HepG2 (cell line): ENCODE measurements at regions not wholly inside any gene's neighbourhood (a gene's known extent, or its start where the extent isn't known, plus 50 kb on each side); places are given as distances from the start of the nearest gene placed in this dataset.

ENCODE experiments used
- CEBPG ChIP-seq: IDR thresholded peaks from 2 replicates; pipeline ENCODE4 v1.6.1; 2016
- GABPA ChIP-seq, 2 experiments: IDR thresholded peaks; 2 replicates each; pipeline ENCODE4 v1.6.1; 2011 to 2016; ENCODE audit warnings: low read depth in 2 of 2, low read length in 1 of 2, missing biosample characterization in 1 of 2, missing genetic modification characterization in 1 of 2
- GMEB1 ChIP-seq: sonication (generic); formaldehyde crosslinking; IDR thresholded peaks from 2 replicates; pipeline ENCODE4 v1.5.1; 2020; ENCODE audit warnings: missing genetic modification reagents, mild to moderate bottlenecking, borderline replicate concordance
- IKZF5 ChIP-seq: IDR thresholded peaks from 2 replicates; pipeline ENCODE4 v1.6.1; 2018; ENCODE audit warnings: missing genetic modification reagents, mild to moderate bottlenecking, missing compliant biosample characterization
- IRF9 ChIP-seq: sonication (generic); formaldehyde crosslinking; IDR thresholded peaks from 2 replicates; pipeline ENCODE4 v1.8.0; 2022; ENCODE audit warnings: missing genetic modification reagents, mild to moderate bottlenecking, borderline replicate concordance
- LCORL ChIP-seq, 2 experiments: fragments of 450-650 bp in 1 of 2; sonication (generic) in 1 of 2; formaldehyde crosslinking in 1 of 2; IDR thresholded peaks; 2 replicates each; pipeline versions ENCODE4 v1.5.0 to v1.6.1; 2017 to 2020; ENCODE audit warnings: antibody characterized with exemption in 1 of 2, missing genetic modification reagents in 1 of 2
- MATR3 ChIP-seq: sonication (generic); formaldehyde crosslinking; IDR thresholded peaks from 2 replicates; pipeline ENCODE4 v1.4.0; 2020; ENCODE audit warnings: missing genetic modification reagents
- RAD51 ChIP-seq: fragments of 450-650 bp; IDR thresholded peaks from 2 replicates; pipeline ENCODE4 v1.6.1; 2016; ENCODE audit warnings: borderline replicate concordance
- REST ChIP-seq, 2 experiments: IDR thresholded peaks; 2 replicates each; pipeline ENCODE4 v1.6.1; 2011 to 2012; ENCODE audit warnings: low read length in 2 of 2, borderline replicate concordance in 1 of 2, low read depth in 1 of 2, mild to moderate bottlenecking in 1 of 2, moderate library complexity in 1 of 2
- RFX1 ChIP-seq: fragments of 450-650 bp; IDR thresholded peaks from 2 replicates; pipeline ENCODE4 v1.6.1; 2017
- SMC3 ChIP-seq: IDR thresholded peaks from 2 replicates; pipeline ENCODE4 v1.6.1; 2011; ENCODE audit warnings: low read length, improper control_type of control experiment
- SP1 ChIP-seq, 2 experiments: fragments of 450-650 bp in 1 of 2; sonication (generic) in 1 of 2; formaldehyde crosslinking in 1 of 2; IDR thresholded peaks; 2 replicates each; pipeline versions ENCODE4 v1.4.0 to v1.6.1; 2016 to 2020; ENCODE audit warnings: missing genetic modification reagents in 1 of 2
- TBX2 ChIP-seq: sonication (generic); formaldehyde crosslinking; IDR thresholded peaks from 2 replicates; pipeline ENCODE4 v1.5.0; 2020; ENCODE audit warnings: missing genetic modification reagents, mild to moderate bottlenecking, borderline replicate concordance
- ZBTB21 ChIP-seq: sonication (generic); formaldehyde crosslinking; IDR thresholded peaks from 2 replicates; pipeline ENCODE4 v1.4.0; 2020; ENCODE audit warnings: missing genetic modification reagents
- ZNF644 ChIP-seq: IDR thresholded peaks from 2 replicates; pipeline ENCODE4 v1.6.1; 2016; ENCODE audit warnings: low read depth
- TF ChIP-seq, protein P1 (sequence below): sonication (generic); formaldehyde crosslinking; IDR thresholded peaks from 2 replicates; pipeline ENCODE4 v1.5.1; 2020; ENCODE audit warnings: mild to moderate bottlenecking, missing genetic modification reagents, moderate library complexity
- TF ChIP-seq, protein P2 (sequence below): sonication (generic); formaldehyde crosslinking; IDR thresholded peaks from 2 replicates; pipeline ENCODE4 v1.9.0; 2021; ENCODE audit warnings: missing genetic modification reagents, mild to moderate bottlenecking, borderline replicate concordance

- no peak for TF ChIP-seq REST (IDR thresholded peaks at IDR 0.05; ENCODE audit: borderline replicate concordance in 1 of 2, low read depth in 1 of 2, low read length in 2 of 2)
- TF ChIP-seq GABPA (IDR thresholded peaks at IDR 0.05; ENCODE audit: low read depth, low read length) = no peak
- no peak for TF ChIP-seq GABPA (CRISPR knock-in tag; IDR thresholded peaks at IDR 0.05; ENCODE audit: low read depth)
- 0 out of 2 replicates have a peak, but pooled peaks have one; percentile 38 for TF ChIP-seq CEBPG (CRISPR knock-in tag)
- peak; percentile 71; the same call in 1 of the 2 replicates for TF ChIP-seq ZNF644 (CRISPR knock-in tag)
- no peak for TF ChIP-seq SP1 (IDR thresholded peaks at IDR 0.05)
- no peak for TF ChIP-seq SP1 (CRISPR knock-in tag; IDR thresholded peaks at IDR 0.05)
- no peak for TF ChIP-seq LCORL (IDR thresholded peaks at IDR 0.05)
- no peak for TF ChIP-seq LCORL (CRISPR knock-in tag; IDR thresholded peaks at IDR 0.05)
- TF ChIP-seq, protein P1, sequence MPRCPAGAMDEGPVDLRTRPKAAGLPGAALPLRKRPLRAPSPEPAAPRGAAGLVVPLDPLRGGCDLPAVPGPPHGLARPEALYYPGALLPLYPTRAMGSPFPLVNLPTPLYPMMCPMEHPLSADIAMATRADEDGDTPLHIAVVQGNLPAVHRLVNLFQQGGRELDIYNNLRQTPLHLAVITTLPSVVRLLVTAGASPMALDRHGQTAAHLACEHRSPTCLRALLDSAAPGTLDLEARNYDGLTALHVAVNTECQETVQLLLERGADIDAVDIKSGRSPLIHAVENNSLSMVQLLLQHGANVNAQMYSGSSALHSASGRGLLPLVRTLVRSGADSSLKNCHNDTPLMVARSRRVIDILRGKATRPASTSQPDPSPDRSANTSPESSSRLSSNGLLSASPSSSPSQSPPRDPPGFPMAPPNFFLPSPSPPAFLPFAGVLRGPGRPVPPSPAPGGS (CRISPR knock-in tag) = no peak
- no peak for TF ChIP-seq TBX2 (CRISPR knock-in tag)
- no peak for TF ChIP-seq GMEB1
- TF ChIP-seq RAD51 = no peak
- no peak for TF ChIP-seq IRF9 (CRISPR knock-in tag)
- TF ChIP-seq RFX1 = peak; percentile 74
- TF ChIP-seq ZBTB21 (CRISPR knock-in tag) = peak; percentile 60; the same call in 1 of the 2 replicates
- TF ChIP-seq, protein P2, sequence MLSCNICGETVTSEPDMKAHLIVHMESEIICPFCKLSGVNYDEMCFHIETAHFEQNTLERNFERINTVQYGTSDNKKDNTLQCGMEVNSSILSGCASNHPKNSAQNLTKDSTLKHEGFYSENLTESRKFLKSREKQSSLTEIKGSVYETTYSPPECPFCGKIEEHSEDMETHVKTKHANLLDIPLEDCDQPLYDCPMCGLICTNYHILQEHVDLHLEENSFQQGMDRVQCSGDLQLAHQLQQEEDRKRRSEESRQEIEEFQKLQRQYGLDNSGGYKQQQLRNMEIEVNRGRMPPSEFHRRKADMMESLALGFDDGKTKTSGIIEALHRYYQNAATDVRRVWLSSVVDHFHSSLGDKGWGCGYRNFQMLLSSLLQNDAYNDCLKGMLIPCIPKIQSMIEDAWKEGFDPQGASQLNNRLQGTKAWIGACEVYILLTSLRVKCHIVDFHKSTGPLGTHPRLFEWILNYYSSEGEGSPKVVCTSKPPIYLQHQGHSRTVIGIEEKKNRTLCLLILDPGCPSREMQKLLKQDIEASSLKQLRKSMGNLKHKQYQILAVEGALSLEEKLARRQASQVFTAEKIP (CRISPR knock-in tag) = no peak
- no peak for TF ChIP-seq SMC3
- TF ChIP-seq MATR3 (CRISPR knock-in tag) = no peak
- TF ChIP-seq IKZF5 = 0 out of 2 replicates have a peak, but pooled peaks have one; percentile 23
These were observed 284.6 kb downstream of the KLF6 start (continued) for GRCh38 chr10:3500408-3500856.
